ENCODE measurements at regions not wholly inside any gene's neighbourhood (a gene's known extent, or its start where the extent isn't known, plus 50 kb on each side); places are given as distances from the start of the nearest gene placed in this dataset.

DNA sequence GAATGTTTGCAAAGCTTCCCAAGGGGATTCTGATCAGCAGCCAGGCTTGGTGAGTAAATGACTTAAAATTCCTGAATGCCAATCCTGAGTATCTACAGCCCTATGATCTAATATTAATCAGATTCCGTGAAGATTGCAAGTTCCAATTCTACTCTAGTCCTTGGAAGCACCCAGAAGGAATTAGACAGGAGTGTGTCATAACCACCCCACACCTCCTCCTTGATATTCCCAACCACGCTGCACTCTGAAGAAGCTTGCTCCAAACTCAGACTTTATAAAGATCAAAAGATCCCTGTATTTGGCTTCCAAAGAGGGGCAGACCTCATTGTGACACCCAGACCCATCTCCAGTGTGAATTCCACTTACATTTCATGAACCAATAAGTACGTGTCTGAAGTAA is 306.0 kb downstream of the BCL11B start (continued):
- TF ChIP-seq, protein P1, sequence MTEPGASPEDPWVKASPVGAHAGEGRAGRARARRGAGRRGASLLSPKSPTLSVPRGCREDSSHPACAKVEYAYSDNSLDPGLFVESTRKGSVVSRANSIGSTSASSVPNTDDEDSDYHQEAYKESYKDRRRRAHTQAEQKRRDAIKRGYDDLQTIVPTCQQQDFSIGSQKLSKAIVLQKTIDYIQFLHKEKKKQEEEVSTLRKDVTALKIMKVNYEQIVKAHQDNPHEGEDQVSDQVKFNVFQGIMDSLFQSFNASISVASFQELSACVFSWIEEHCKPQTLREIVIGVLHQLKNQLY (CRISPR knock-in tag; IDR thresholded peaks at IDR 0.05) = no peak
- TF ChIP-seq GABPB1 (CRISPR knock-in tag; IDR thresholded peaks at IDR 0.05) (no peak), IRF2 (CRISPR knock-in tag; IDR thresholded peaks at IDR 0.05; ENCODE audit: borderline replicate concordance, low read depth) (no peak)
- TF ChIP-seq, protein P2, sequence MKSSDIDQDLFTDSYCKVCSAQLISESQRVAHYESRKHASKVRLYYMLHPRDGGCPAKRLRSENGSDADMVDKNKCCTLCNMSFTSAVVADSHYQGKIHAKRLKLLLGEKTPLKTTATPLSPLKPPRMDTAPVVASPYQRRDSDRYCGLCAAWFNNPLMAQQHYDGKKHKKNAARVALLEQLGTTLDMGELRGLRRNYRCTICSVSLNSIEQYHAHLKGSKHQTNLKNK (CRISPR knock-in tag; IDR thresholded peaks at IDR 0.05) = no peak

DNA sequence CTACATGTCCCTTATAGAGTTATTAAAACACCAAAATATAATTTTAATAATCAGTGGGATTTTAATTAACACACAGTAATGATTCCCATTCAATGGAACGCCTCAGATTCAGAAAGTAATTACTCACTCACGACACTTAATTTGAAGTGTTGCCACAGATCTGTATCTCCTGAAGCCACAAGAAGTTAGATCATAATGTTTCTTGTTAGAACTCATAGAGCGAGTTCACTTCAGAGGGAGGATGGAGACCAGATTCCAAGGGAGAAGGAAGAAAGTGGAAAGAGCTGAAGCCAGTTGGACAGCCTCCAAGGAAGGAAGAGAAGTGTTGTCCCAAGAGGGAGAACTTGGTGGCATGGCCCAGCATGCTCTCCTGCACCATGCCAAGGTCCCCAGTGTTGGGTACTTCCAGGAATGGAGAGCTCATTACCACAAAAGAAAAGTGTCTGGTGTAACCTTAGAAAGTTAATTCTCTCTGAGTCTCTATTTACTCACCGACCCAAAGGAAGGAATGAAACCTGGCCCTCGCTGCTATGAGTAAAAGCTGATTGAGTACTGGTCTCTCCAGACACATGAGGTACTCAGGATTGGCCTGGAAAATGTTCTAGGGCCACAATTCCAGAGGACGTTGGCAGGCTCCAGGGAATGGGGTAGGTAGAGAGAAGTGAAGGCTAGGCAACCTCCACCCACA is 305.4 kb downstream of the BCL11B start:
- no peak for ATAC-seq
- TF ChIP-seq ZNF317 (CRISPR knock-in tag; IDR thresholded peaks at IDR 0.05; ENCODE audit: borderline replicate concordance, low read depth) (no peak), ELF4 (CRISPR knock-in tag; IDR thresholded peaks at IDR 0.05; ENCODE audit: low read depth) (no peak), MYBL2 (CRISPR knock-in tag; IDR thresholded peaks at IDR 0.05) (no peak), ZNF396 (CRISPR knock-in tag; IDR thresholded peaks at IDR 0.05; ENCODE audit: borderline replicate concordance) (no peak), ESRRA (CRISPR knock-in tag; IDR thresholded peaks at IDR 0.05; ENCODE audit: borderline replicate concordance) (no peak), TCF7 (CRISPR knock-in tag; IDR thresholded peaks at IDR 0.05; ENCODE audit: low read depth) (no peak), NFYB (CRISPR knock-in tag; conservative IDR thresholded peaks at IDR 0.05; ENCODE audit: low read depth) (no peak), SMAD4 (CRISPR knock-in tag; IDR thresholded peaks at IDR 0.05) (no peak), GABPB1 (CRISPR knock-in tag; IDR thresholded peaks at IDR 0.05) (no peak), SP1 (CRISPR knock-in tag; conservative IDR thresholded peaks at IDR 0.05) (no peak), HMGA2 (CRISPR knock-in tag; IDR thresholded peaks at IDR 0.05) (no peak), FOXK1 (CRISPR knock-in tag; IDR thresholded peaks at IDR 0.05) (no peak), SMAD3 (CRISPR knock-in tag; IDR thresholded peaks at IDR 0.05; ENCODE audit: borderline replicate concordance) (no peak)
- TF ChIP-seq, protein P3, sequence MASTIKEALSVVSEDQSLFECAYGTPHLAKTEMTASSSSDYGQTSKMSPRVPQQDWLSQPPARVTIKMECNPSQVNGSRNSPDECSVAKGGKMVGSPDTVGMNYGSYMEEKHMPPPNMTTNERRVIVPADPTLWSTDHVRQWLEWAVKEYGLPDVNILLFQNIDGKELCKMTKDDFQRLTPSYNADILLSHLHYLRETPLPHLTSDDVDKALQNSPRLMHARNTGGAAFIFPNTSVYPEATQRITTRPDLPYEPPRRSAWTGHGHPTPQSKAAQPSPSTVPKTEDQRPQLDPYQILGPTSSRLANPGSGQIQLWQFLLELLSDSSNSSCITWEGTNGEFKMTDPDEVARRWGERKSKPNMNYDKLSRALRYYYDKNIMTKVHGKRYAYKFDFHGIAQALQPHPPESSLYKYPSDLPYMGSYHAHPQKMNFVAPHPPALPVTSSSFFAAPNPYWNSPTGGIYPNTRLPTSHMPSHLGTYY (CRISPR knock-in tag; IDR thresholded peaks at IDR 0.05) = no peak
- TF ChIP-seq, protein P4, sequence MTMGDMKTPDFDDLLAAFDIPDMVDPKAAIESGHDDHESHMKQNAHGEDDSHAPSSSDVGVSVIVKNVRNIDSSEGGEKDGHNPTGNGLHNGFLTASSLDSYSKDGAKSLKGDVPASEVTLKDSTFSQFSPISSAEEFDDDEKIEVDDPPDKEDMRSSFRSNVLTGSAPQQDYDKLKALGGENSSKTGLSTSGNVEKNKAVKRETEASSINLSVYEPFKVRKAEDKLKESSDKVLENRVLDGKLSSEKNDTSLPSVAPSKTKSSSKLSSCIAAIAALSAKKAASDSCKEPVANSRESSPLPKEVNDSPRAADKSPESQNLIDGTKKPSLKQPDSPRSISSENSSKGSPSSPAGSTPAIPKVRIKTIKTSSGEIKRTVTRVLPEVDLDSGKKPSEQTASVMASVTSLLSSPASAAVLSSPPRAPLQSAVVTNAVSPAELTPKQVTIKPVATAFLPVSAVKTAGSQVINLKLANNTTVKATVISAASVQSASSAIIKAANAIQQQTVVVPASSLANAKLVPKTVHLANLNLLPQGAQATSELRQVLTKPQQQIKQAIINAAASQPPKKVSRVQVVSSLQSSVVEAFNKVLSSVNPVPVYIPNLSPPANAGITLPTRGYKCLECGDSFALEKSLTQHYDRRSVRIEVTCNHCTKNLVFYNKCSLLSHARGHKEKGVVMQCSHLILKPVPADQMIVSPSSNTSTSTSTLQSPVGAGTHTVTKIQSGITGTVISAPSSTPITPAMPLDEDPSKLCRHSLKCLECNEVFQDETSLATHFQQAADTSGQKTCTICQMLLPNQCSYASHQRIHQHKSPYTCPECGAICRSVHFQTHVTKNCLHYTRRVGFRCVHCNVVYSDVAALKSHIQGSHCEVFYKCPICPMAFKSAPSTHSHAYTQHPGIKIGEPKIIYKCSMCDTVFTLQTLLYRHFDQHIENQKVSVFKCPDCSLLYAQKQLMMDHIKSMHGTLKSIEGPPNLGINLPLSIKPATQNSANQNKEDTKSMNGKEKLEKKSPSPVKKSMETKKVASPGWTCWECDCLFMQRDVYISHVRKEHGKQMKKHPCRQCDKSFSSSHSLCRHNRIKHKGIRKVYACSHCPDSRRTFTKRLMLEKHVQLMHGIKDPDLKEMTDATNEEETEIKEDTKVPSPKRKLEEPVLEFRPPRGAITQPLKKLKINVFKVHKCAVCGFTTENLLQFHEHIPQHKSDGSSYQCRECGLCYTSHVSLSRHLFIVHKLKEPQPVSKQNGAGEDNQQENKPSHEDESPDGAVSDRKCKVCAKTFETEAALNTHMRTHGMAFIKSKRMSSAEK (CRISPR knock-in tag; IDR thresholded peaks at IDR 0.05; ENCODE audit: borderline replicate concordance) = no peak
- TF ChIP-seq, protein P5, sequence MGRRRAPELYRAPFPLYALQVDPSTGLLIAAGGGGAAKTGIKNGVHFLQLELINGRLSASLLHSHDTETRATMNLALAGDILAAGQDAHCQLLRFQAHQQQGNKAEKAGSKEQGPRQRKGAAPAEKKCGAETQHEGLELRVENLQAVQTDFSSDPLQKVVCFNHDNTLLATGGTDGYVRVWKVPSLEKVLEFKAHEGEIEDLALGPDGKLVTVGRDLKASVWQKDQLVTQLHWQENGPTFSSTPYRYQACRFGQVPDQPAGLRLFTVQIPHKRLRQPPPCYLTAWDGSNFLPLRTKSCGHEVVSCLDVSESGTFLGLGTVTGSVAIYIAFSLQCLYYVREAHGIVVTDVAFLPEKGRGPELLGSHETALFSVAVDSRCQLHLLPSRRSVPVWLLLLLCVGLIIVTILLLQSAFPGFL (CRISPR knock-in tag; IDR thresholded peaks at IDR 0.05; ENCODE audit: borderline replicate concordance) = no peak
- TF ChIP-seq, protein P2 (CRISPR knock-in tag; IDR thresholded peaks at IDR 0.05) = no peak
- ChIA-PET POLR2A (no interaction called here), CTCF (no interaction called here)
- no peaks in the 10 kb centered on the region; the same call in 1 of the 2 replicates for H3K27me3 Mint-ChIP-seq (ENCODE audit: low read depth)
- no peak overlapping the region for H3K4me3 Mint-ChIP-seq
- DNase-seq (ENCODE audit: low spot score) = no peak
- H3K27ac Mint-ChIP-seq = no peak overlapping the region
- H3K36me3 Mint-ChIP-seq = no peaks in the 10 kb centered on the region
- H3K4me1 Mint-ChIP-seq = peaks cover 3% of the 10 kb centered on the region; the same call in 1 of the 2 replicates
- peaks cover 12% of the 10 kb centered on the region for H3K9me3 Mint-ChIP-seq

All from WTC11 (cell line).